Thyroid gland (tissue), 4 donors: ENCODE measurements at regions not wholly inside any gene's neighbourhood (a gene's known extent, or its start where the extent isn't known, plus 50 kb on each side); places are given as distances from the start of the nearest gene placed in this dataset.

Source experiments
- POLR2A ChIP-seq, 2 donors: fragments of 450-650 bp; IDR thresholded peaks; one replicate each; pipeline ENCODE4 v1.6.1; 2017; ENCODE audit warnings: antibody characterized with exemption in 2 of 2, mild to moderate bottlenecking in 2 of 2, moderate library complexity in 1 of 2
- TF ChIP-seq, protein P1 (sequence below), 6 experiments: fragments of 200-600 bp in 3 of 6; fragments of 450-650 bp in 3 of 6; sonication (generic) in 3 of 6; IDR thresholded peaks; one replicate each; pipeline ENCODE4 v1.5.1; 2016 to 2019; ENCODE audit warnings: antibody characterized with exemption in 6 of 6, mild to moderate bottlenecking in 2 of 6, inconsistent platforms in 1 of 6, moderate library complexity in 1 of 6

DNA sequence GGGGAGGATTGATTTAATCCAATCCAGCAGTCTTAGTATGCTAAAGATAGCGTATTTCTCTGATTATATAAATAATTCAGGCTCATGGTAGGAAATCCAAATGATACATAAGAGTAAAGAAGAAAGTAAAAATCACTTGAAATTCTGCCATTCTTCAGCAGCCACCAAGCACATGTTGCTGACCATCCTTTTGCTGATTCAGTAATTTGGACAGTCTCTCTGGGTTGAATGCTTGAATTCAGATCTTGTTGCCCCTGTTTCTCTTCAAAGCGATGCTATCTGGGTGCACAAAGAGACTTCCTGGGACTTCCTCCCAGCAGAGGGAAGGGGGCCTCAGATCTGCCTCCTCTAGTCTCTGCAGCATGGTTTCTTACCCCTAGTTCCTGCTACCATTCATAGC lies 609.1 kb downstream of the UTRN start:
- TF ChIP-seq, protein P1, sequence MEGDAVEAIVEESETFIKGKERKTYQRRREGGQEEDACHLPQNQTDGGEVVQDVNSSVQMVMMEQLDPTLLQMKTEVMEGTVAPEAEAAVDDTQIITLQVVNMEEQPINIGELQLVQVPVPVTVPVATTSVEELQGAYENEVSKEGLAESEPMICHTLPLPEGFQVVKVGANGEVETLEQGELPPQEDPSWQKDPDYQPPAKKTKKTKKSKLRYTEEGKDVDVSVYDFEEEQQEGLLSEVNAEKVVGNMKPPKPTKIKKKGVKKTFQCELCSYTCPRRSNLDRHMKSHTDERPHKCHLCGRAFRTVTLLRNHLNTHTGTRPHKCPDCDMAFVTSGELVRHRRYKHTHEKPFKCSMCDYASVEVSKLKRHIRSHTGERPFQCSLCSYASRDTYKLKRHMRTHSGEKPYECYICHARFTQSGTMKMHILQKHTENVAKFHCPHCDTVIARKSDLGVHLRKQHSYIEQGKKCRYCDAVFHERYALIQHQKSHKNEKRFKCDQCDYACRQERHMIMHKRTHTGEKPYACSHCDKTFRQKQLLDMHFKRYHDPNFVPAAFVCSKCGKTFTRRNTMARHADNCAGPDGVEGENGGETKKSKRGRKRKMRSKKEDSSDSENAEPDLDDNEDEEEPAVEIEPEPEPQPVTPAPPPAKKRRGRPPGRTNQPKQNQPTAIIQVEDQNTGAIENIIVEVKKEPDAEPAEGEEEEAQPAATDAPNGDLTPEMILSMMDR (IDR thresholded peaks at IDR 0.05) = no peak
- no peak for TF ChIP-seq POLR2A (IDR thresholded peaks at IDR 0.05)
